ENCODE measurements at regions not wholly inside any gene's neighbourhood (a gene's known extent, or its start where the extent isn't known, plus 50 kb on each side); places are given as distances from the start of the nearest gene placed in this dataset.

DNA sequence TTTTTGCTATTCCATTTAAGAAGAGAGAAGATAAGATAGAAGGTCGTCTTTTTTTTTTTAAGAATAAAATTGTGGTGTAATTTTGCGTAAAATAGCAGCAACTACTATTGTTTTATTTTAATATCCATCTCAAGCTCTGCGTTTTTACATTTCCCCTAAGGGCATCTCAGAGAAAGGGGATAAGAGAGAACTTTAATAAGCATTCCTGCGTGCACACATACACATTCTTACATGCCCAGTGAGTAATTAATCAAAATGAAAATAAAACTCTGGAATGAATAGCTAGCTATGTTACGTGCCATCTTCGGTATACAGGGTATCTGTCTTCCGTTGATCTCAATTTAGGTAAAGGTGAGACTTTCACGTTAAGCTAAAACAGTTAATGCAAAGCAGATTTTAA lies 200.3 kb upstream of the TENM3 start:
- no peak for TF ChIP-seq CTCF (IDR thresholded peaks at IDR 0.05)
- no peak for TF ChIP-seq POLR2A (IDR thresholded peaks at IDR 0.05)
